ENCODE measurements at regions not wholly inside any gene's neighbourhood (a gene's known extent, or its start where the extent isn't known, plus 50 kb on each side); places are given as distances from the start of the nearest gene placed in this dataset.

- no peak overlapping the region for H3K9ac ChIP-seq (ENCODE audit: low read depth in 2 of 2, low read length in 2 of 2)
These were observed 109.6 kb upstream of the GIMD1 start for GRCh38 chr4:106478152-106478551.

DNA sequence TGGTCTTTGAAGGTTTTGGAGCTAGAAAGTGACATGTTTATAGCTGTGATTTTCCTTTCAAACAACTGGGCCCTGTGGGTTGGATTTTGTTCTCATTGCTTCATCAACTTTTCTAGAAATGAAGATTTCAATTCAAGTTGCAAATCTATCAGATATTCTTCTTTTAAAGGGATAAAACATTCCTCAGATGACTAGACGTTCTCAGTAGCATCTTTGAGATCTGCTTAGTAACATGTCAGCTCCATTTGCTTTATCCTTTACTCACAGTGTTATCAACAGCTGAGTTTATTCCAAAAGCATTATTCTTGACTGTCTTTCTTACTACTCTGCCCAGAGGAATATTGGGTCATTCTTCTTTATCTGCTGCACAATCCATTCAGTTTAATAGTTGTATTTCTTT lies 108.2 kb upstream of the GIMD1 start:
- Histone ChIP-seq H3K27ac (no peak overlapping the region), H3K4me1 (no peaks in the 10 kb centered on the region), H3K9ac (ENCODE audit: low read depth in 2 of 2, low read length in 2 of 2) (no peak overlapping the region), H3K4me3 (no peak overlapping the region), H3K9me3 (no peaks in the 10 kb centered on the region), H3K27me3 (no peaks in the 10 kb centered on the region), H3K36me3 (no peaks in the 10 kb centered on the region)
- intact Hi-C loops (cut with DNase I) = no loop called here
- DNase-seq = no peak
- TF ChIP-seq, protein P1, sequence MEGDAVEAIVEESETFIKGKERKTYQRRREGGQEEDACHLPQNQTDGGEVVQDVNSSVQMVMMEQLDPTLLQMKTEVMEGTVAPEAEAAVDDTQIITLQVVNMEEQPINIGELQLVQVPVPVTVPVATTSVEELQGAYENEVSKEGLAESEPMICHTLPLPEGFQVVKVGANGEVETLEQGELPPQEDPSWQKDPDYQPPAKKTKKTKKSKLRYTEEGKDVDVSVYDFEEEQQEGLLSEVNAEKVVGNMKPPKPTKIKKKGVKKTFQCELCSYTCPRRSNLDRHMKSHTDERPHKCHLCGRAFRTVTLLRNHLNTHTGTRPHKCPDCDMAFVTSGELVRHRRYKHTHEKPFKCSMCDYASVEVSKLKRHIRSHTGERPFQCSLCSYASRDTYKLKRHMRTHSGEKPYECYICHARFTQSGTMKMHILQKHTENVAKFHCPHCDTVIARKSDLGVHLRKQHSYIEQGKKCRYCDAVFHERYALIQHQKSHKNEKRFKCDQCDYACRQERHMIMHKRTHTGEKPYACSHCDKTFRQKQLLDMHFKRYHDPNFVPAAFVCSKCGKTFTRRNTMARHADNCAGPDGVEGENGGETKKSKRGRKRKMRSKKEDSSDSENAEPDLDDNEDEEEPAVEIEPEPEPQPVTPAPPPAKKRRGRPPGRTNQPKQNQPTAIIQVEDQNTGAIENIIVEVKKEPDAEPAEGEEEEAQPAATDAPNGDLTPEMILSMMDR (IDR thresholded peaks at IDR 0.05) = no peak

More at GRCh38 chr4:106478152-106478551, 109.6 kb upstream of the GIMD1 start:
- H3K27me3 ChIP-seq = no peaks in the 10 kb centered on the region
- TF ChIP-seq, protein P1 (IDR thresholded peaks at IDR 0.05) = no peak
- no peaks in the 10 kb centered on the region for H3K36me3 ChIP-seq
- DNase-seq = no peak
- no peak overlapping the region for H3K4me3 ChIP-seq
- H3K4me1 ChIP-seq = no peaks in the 10 kb centered on the region
- H3K27ac ChIP-seq = no peak overlapping the region
- intact Hi-C loops (cut with DNase I) = no loop called here
- H3K9me3 ChIP-seq = no peaks in the 10 kb centered on the region

- no peaks in the 10 kb centered on the region for H3K27me3 ChIP-seq
- no peak overlapping the region for H3K9ac ChIP-seq (ENCODE audit: low read depth in 2 of 2, low read length in 2 of 2)
- no peak overlapping the region for H3K4me3 ChIP-seq
- TF ChIP-seq, protein P1 (IDR thresholded peaks at IDR 0.05) = no peak
- H3K36me3 ChIP-seq = no peaks in the 10 kb centered on the region
- H3K27ac ChIP-seq = no peak overlapping the region
- no peaks in the 10 kb centered on the region for H3K9me3 ChIP-seq
- intact Hi-C loops (cut with DNase I) = no loop called here
- H3K4me1 ChIP-seq = no peaks in the 10 kb centered on the region
- no peak for DNase-seq
These were observed 104.9 kb upstream of the GIMD1 start for GRCh38 chr4:106473515-106473914.

- no peak overlapping the region for H3K4me3 ChIP-seq
- no peaks in the 10 kb centered on the region for H3K36me3 ChIP-seq
- no peaks in the 10 kb centered on the region for H3K27me3 ChIP-seq
- TF ChIP-seq, protein P1 (IDR thresholded peaks at IDR 0.05) = no peak
- H3K27ac ChIP-seq = no peak overlapping the region
- H3K9ac ChIP-seq (ENCODE audit: low read depth in 2 of 2, low read length in 2 of 2) = no peak overlapping the region
- no peak for DNase-seq
- intact Hi-C loops (cut with DNase I) = no loop called here
- H3K9me3 ChIP-seq = no peaks in the 10 kb centered on the region
- no peaks in the 10 kb centered on the region for H3K4me1 ChIP-seq
These were observed 102.6 kb upstream of the GIMD1 start for GRCh38 chr4:106471151-106471550.

- intact Hi-C loops (cut with DNase I) = no loop called here
These were observed 95.0 kb upstream of the GIMD1 start for GRCh38 chr4:106463622-106464021.

More at GRCh38 chr4:106463622-106464021, 95.0 kb upstream of the GIMD1 start:
- H3K9me3 ChIP-seq = no peaks in the 10 kb centered on the region
- no peaks in the 10 kb centered on the region for H3K27me3 ChIP-seq
- H3K27ac ChIP-seq = no peak overlapping the region
- no peak overlapping the region for H3K9ac ChIP-seq (ENCODE audit: low read depth in 2 of 2, low read length in 2 of 2)
- no peaks in the 10 kb centered on the region for H3K4me1 ChIP-seq
- no peaks in the 10 kb centered on the region for H3K36me3 ChIP-seq
- H3K4me3 ChIP-seq = no peak overlapping the region
- TF ChIP-seq, protein P1 (IDR thresholded peaks at IDR 0.05) = no peak
- no peak for DNase-seq

Measured in colonic mucosa (tissue), 4 donors.